ENCODE measurements at regions not wholly inside any gene's neighbourhood (a gene's known extent, or its start where the extent isn't known, plus 50 kb on each side); places are given as distances from the start of the nearest gene placed in this dataset.
"Not testable (repeated sequence)": the region's sequence is repeated elsewhere in the genome, so short reads cannot be mapped to it uniquely, and the experiment has no call there.

- intact Hi-C loops (cut with DNase I), result no loop called here
- no peak for DNase-seq (ENCODE audit: missing footprints)
Measured at GRCh38 chr2:150232871-150233270, 254.6 kb downstream of the RND3 start.

GRCh38 chr2:150232321-150232720 lies 255.1 kb downstream of the RND3 start:
- no peak for DNase-seq (ENCODE audit: missing footprints)
- intact Hi-C loops (cut with DNase I), result no loop called here
- no peak for ATAC-seq

More at GRCh38 chr2:150232871-150233270, 254.6 kb downstream of the RND3 start:
- ATAC-seq, result no peak

- intact Hi-C loops (cut with DNase I), result no loop called here
- no peak for ATAC-seq
- DNase-seq (ENCODE audit: missing footprints), result no peak
Measured at GRCh38 chr2:150230616-150231015, 256.9 kb downstream of the RND3 start.

- DNase-seq (ENCODE audit: missing footprints), result no peak
- ATAC-seq, result no peak
- intact Hi-C loops (cut with DNase I), result no loop called here
Measured at GRCh38 chr2:150230004-150230403, 257.5 kb downstream of the RND3 start.

- intact Hi-C loops (cut with DNase I), result no loop called here
- ATAC-seq (no peak), DNase-seq (ENCODE audit: missing footprints) (no peak)
Measured at GRCh38 chr2:150228936-150229335, 258.5 kb downstream of the RND3 start.

- no peak for DNase-seq (ENCODE audit: missing footprints)
- ATAC-seq, result no peak
- intact Hi-C loops (cut with DNase I), result no loop called here
Measured at GRCh38 chr2:150225030-150225429, 262.4 kb downstream of the RND3 start.

GRCh38 chr2:150224321-150224720 lies 263.1 kb downstream of the RND3 start:
- intact Hi-C loops (cut with DNase I), result no loop called here
- ATAC-seq, result no peak

GRCh38 chr2:150222942-150223341 lies 264.5 kb downstream of the RND3 start:
- intact Hi-C loops (cut with DNase I), result no loop called here
- no peak for DNase-seq (ENCODE audit: missing footprints)
- no peak for ATAC-seq

More at GRCh38 chr2:150224321-150224720, 263.1 kb downstream of the RND3 start:
- no peak for DNase-seq (ENCODE audit: missing footprints)

- DNase-seq (ENCODE audit: missing footprints) (no peak), ATAC-seq (no peak)
- intact Hi-C loops (cut with DNase I), result no loop called here
Measured at GRCh38 chr2:150222379-150222778, 265.1 kb downstream of the RND3 start.

- intact Hi-C loops (cut with DNase I), result no loop called here
- ATAC-seq, result no peak
- no peak for DNase-seq (ENCODE audit: missing footprints)
Measured at GRCh38 chr2:150219861-150220260, 267.6 kb downstream of the RND3 start.

GRCh38 chr2:150215041-150215440 lies 272.4 kb downstream of the RND3 start:
- intact Hi-C loops (cut with DNase I), result no loop called here
- DNase-seq (ENCODE audit: missing footprints), result no peak
- no peak for ATAC-seq

- no peak for ATAC-seq
- intact Hi-C loops (cut with DNase I), result no loop called here
- DNase-seq (ENCODE audit: missing footprints), result no peak
Measured at GRCh38 chr2:150214626-150215025, 272.8 kb downstream of the RND3 start.

GRCh38 chr2:150212722-150213171 lies 274.7 kb downstream of the RND3 start:
- ATAC-seq (no peak), DNase-seq (ENCODE audit: missing footprints) (no peak)
- intact Hi-C loops (cut with DNase I), result no loop called here

GRCh38 chr2:150211164-150211631 lies 276.3 kb downstream of the RND3 start:
- intact Hi-C loops (cut with DNase I), result no loop called here
- DNase-seq (ENCODE audit: missing footprints) (no peak), ATAC-seq (no peak)

GRCh38 chr2:150209746-150210145 lies 277.7 kb downstream of the RND3 start:
- intact Hi-C loops (cut with DNase I), result no loop called here
- ATAC-seq (no peak), DNase-seq (ENCODE audit: missing footprints) (no peak)

- no peak for DNase-seq (ENCODE audit: missing footprints)
- ATAC-seq, result no peak
- intact Hi-C loops (cut with DNase I), result no loop called here
Measured at GRCh38 chr2:150208689-150209088, 278.8 kb downstream of the RND3 start.

- no peak for ATAC-seq
- no peak for DNase-seq (ENCODE audit: missing footprints)
- intact Hi-C loops (cut with DNase I), result no loop called here
Measured at GRCh38 chr2:150207979-150208378, 279.5 kb downstream of the RND3 start.

GRCh38 chr2:150204451-150204850 lies 283.0 kb downstream of the RND3 start:
- DNase-seq (ENCODE audit: missing footprints) (no peak), ATAC-seq (peak; percentile 69)
- intact Hi-C loops (cut with DNase I), result no loop called here

- intact Hi-C loops (cut with DNase I); ATAC-seq; DNase-seq (ENCODE audit: missing footprints): not testable (repeated sequence)
Measured at GRCh38 chr2:150194816-150195215, 292.7 kb downstream of the RND3 start.

- no peak for ATAC-seq
- intact Hi-C loops (cut with DNase I), result no loop called here
Measured at GRCh38 chr2:150192701-150193100, 294.8 kb downstream of the RND3 start.

GRCh38 chr2:150191349-150191748 lies 296.1 kb downstream of the RND3 start:
- intact Hi-C loops (cut with DNase I), result no loop called here
- no peak for DNase-seq (ENCODE audit: missing footprints)
- ATAC-seq, result no peak

More at GRCh38 chr2:150192701-150193100, 294.8 kb downstream of the RND3 start:
- DNase-seq (ENCODE audit: missing footprints), result no peak

All from Right ventricle myocardium inferior (tissue), 1 donor.